GM18507 (cell line): ENCODE measurements at regions not wholly inside any gene's neighbourhood (a gene's known extent, or its start where the extent isn't known, plus 50 kb on each side); places are given as distances from the start of the nearest gene placed in this dataset.
A peak's percentile ranks its signal among the peaks of the same experiment; 100 is the strongest.

Experiments
- DNase-seq: peaks from one replicate; pipeline ENCODE4 v3.0.0; 2011; ENCODE audit warnings: low read depth; ENCODE audit not compliant: insufficient read length; ENCODE audit errors: extremely low spot score
- FAIRE-seq: peaks from 2 replicates; lab custom pipeline; 2011; peaks lifted over from hg19 to GRCh38; lab: Jason Lieb, UNC

DNA sequence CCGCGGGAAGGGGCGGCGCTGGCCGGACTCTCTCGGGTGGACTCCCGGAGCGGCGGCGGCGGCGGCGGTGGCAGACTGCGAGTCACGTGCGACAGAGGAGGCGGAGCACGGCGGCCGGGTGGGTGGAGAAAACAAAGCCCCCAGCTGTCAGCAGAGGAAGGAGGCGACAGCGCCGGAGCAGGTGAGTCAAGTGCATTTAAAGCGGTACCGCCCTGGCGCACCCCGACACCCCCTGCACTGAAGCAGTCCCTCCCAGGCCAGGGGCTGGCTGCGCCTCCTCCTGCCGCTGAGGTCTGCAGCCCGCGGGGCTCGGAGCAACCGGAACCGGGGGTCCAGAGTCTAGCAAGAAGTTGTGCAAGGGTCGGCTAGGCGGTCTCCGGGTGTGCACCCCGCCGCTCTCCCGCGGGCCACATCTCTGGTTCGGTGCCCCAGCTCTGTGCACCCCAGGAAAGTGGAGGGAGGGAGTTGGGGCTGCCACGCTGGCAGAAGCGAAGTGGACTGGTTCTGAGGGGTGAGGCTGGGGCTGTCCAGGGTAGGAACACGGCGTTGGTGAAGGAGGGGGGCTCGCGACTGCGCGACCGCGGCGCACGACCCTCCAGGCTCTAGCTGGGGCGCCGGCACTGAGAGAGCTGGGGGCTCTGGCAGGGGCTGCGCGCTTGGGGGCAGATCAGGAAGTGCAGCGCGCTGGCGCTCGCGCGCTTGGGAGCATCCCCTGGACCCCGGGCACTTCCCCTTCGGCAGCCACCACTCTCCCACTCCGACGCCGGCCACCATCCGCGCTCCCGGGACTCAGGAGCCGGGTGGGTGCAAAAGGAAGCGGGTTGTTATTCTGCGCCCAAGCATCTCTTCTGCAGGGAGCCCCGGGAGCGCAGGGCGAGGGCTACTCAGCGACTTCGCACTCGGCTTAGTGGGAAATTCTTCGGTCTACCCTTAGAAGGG, 64.0 kb upstream of the MAPRE2 start:
- FAIRE-seq, result no peak
- DNase-seq, result peak; percentile 20

DNA sequence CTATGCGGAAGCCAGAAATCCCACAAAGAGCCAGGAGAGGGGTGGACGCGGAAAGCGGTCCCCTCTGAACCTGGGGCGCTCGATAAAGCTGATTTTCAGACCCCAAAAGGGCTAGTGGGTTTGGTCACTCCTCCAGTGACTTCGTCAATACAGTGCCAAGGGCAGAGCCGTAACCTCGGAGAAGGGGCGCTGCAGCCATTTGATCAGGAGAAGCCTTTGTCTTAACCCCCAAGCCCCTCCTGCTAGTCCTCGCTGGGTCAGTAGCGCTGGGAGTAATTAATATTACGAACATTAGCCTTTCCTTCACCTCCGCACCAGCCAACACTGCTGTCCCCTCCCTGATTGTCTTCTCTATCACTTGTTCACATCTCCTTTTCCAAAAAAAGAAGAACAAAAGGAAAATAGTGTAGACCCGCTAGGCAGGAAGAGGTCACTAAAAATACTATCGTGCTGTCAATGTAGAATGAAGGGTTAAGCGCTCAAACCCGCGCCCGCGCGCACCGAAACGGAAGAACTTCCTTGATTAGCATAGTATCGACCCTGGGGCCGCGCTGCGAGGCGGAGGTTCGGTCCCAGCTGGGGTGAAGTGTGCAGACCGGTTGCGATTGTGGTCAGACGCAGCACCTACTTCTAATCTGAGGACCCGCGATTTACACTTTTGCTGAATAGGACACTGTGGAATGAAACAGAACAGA, 63.2 kb upstream of the MAPRE2 start:
- FAIRE-seq (no peak), DNase-seq (no peak)

DNA sequence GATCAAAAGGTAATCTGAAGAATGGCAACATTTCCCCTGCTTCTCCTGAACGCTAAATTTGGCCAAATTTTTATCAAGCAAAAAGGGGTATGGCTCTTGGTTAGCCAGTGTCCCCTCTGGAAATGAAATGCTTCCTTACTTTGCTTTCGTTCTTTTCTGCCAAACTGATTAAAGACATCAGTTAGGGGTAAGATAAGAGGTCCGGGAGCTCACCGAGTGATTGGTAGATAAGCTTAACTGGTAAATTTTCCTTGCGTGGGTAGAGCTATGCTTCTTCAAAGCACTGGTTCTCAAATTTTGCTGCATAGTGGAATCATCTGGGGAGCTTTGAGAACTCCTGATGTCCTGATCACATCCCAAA, 62.7 kb upstream of the MAPRE2 start:
- FAIRE-seq, result no peak
- no peak for DNase-seq

DNA sequence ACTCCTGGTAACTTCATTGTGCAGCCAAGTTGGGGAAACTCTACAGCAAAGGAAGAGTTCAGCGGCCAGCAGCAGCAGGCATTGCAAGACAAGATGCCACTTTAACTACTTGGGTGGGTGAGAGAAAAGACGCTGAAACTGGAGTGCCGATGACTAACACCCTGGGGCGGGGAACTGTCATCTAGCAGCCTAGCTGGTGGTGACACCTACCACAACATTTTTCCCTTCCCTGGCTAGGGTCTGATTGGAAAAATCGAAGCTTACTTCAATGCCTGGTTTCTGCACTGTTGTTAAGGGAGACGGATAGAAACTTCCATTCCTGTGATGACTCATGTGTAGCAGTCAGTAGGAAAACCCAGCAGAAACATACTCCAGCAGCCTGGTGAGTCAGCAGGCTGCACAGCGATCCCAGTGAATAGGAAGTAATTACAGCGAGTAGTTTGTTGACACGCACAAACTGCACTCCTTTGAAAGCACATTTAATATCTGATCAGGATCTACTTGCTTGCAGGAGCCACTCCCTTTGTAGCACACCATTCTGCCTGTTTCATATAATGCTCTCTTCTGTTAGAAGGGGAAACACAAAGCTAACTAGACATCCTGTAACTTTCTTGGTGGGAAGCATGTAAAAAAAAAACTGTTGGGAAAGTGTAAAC, 62.1 kb upstream of the MAPRE2 start:
- DNase-seq, result no peak
- peak; percentile 62 for FAIRE-seq

DNA sequence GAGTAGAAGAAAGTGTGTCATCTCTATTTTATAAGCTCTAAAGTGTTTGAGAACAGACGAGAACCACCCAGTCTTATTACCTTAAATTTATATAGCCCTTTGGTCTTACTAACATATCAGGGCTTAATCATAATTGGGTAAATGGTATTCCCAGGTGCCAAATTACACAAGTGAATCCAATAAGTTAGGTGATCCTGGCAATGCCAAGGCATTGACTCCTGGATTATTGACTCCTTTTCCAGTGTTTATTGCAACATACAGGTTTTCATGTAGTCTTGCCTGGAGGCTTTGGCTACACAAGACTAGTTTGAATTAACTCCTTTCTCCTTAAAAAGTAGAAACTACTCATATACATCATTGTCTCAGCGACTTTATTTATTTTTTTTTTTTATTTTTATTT, 59.7 kb upstream of the MAPRE2 start:
- no peak for DNase-seq
- FAIRE-seq, result no peak

DNA sequence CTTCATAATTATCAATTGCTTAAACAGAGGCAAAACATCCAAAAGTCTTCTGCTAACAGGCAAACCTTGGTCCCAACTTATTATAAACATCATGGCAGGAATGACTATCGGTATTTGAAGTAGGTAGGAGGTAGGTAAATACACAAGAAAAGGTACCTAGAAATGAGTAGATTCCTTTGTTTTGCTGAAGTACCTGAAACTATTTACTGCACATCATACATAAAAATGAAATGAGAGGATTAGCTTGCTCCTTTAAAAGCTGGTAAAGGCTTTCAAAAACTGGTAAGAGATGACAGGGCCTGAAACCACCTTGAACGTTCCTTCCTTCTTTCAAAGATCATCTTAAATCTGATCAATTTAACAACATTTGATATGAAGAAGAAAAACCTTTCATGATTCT, 55.2 kb upstream of the MAPRE2 start:
- FAIRE-seq (no peak), DNase-seq (no peak)

DNA sequence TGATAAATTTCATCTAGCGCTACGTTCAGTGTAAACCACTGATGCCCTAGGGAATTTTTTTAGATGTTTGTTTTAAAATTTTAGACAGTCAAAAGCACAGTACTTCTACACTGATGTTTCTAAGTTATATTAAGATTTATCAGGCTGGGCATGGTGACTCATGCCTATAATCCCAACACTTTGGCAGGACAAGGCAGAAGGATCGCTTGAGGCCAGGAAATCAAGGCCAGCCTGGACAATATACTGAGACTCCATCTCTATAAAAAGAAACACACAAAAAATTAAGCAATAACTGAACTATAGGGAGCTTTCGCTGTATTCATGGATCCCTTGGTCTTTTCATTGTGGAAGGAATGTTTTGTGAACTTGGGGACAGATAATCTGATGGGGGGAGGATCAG, 50.6 kb upstream of the MAPRE2 start:
- FAIRE-seq (no peak), DNase-seq (no peak)

DNA sequence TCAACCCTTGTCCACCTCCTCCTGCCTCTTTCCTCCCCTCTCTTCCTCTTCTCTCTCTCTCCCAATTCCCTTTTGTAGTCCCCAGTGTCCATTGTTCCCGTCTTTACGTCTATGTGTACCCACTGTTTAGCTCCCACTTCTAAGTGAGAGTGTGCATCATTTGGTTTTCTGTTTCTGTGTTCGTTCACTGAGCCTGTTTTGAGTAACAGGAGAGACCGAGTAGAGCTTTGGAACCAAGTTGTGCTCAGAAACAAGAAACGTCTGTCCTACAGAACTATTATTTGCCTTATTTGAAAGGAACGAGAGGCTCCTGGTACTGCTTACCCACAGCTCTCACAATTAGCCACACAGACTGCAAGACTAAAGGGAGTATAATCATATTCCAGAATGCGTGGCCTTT, 50.1 kb upstream of the MAPRE2 start:
- no peak for DNase-seq
- FAIRE-seq, result no peak
